Lung (tissue), 11 donors: ENCODE measurements at regions not wholly inside any gene's neighbourhood (a gene's known extent, or its start where the extent isn't known, plus 50 kb on each side); places are given as distances from the start of the nearest gene placed in this dataset.
A peak's percentile ranks its signal among the peaks of the same experiment; 100 is the strongest.

Experiments
- ATAC-seq: fragments of 200-7000 bp; cut with Tn5 transposase; one replicate; pipeline ENCODE4 v1.9.1; 2020; ENCODE audit warnings: moderate number of reproducible peaks; ENCODE audit not compliant: insufficient read depth, low FRiP score
- DNase-seq, 3 donors: peaks; one replicate each; pipeline ENCODE4 v3.0.0-alpha.2; 2013 to 2017
- H3K27ac ChIP-seq, 2 donors: one replicate each; pipeline ENCODE4 v1.5.1; 2013; ENCODE audit warnings: mild to moderate bottlenecking in 2 of 2, moderate library complexity in 2 of 2, control low read depth in 1 of 2, inconsistent platforms in 1 of 2, low read depth in 1 of 2, low read length in 1 of 2
- H3K27me3 ChIP-seq, 3 donors: one replicate each; pipeline ENCODE4 v1.5.1; 2013; ENCODE audit warnings: low read length in 2 of 3; ENCODE audit not compliant: control insufficient read depth in 3 of 3, insufficient read depth in 3 of 3
- H3K36me3 ChIP-seq, 4 donors: one replicate each; pipeline ENCODE4 v1.5.1; 2013; ENCODE audit warnings: low read length in 4 of 4, mild to moderate bottlenecking in 1 of 4, moderate library complexity in 1 of 4; ENCODE audit not compliant: control insufficient read depth in 4 of 4, insufficient read depth in 4 of 4
- H3K4me1 ChIP-seq, 5 donors: one replicate each; pipeline ENCODE4 v1.5.1; 2013; ENCODE audit warnings: low read length in 5 of 5, mild to moderate bottlenecking in 2 of 5, moderate library complexity in 1 of 5; ENCODE audit not compliant: control insufficient read depth in 5 of 5, insufficient read depth in 5 of 5
- H3K4me3 ChIP-seq: one replicate; pipeline ENCODE4 v1.5.1; 2013; ENCODE audit warnings: mild to moderate bottlenecking, control low read depth, moderate library complexity
- H3K9ac ChIP-seq, 2 donors: one replicate each; pipeline ENCODE4 v1.5.1; 2013; ENCODE audit warnings: low read length in 2 of 2, control low read depth in 1 of 2; ENCODE audit not compliant: insufficient read depth in 1 of 2
- H3K9me3 ChIP-seq, 4 donors: one replicate each; pipeline ENCODE4 v1.5.1; 2013; ENCODE audit warnings: low read length in 3 of 4, mild to moderate bottlenecking in 1 of 4, moderate library complexity in 1 of 4; ENCODE audit not compliant: control insufficient read depth in 4 of 4, insufficient read depth in 3 of 4
- CTCF ChIP-seq: IDR thresholded peaks from 2 replicates; pipeline ENCODE4 v1.5.1; 2012; ENCODE audit warnings: mild to moderate bottlenecking; ENCODE audit errors: control extremely low read depth, extremely low read depth
- WGBS, 2 donors: extraction: QIAGEN DNeasy Blood & Tissue Kit; methylation state at CpG; one replicate each; pipeline ENCODE4 v1.1.7; 2013; 5-methylcytosine and 5-hydroxymethylcytosine counted together
- donor health status: control.
- donor health status: control.
- donor health status: Bipolar disorder and iron deficiency.
- donor health status: healthy.
- donor health status: DM: yes; HTN: yes; CAD: no.

GRCh38 chr5:72599065-72599433 is 91.8 kb upstream of the ZNF366 start:
- peaks cover 0 to 18% (median 8%) of the 10 kb centered on the region in 5 donors for H3K4me1 ChIP-seq
- no peak overlapping the region for H3K27ac ChIP-seq
- ATAC-seq (no peak), DNase-seq (no peak)
- no peaks in the 10 kb centered on the region for H3K9me3 ChIP-seq
- no peak overlapping the region for H3K4me3 ChIP-seq
- 99% methylated on average over 2 of the region's 2 CpGs for WGBS, 2 donors
- TF ChIP-seq CTCF, result no peak
- no peak overlapping the region for H3K9ac ChIP-seq
- H3K36me3 ChIP-seq, result no peaks in the 10 kb centered on the region
- H3K27me3 ChIP-seq, result no peaks in the 10 kb centered on the region

- no peaks in the 10 kb centered on the region for H3K36me3 ChIP-seq
- peaks cover 0 to 18% (median 8%) of the 10 kb centered on the region in 5 donors for H3K4me1 ChIP-seq
- no peaks in the 10 kb centered on the region for H3K9me3 ChIP-seq
- no peak overlapping the region for H3K4me3 ChIP-seq
- DNase-seq, result no peak
- WGBS, 2 donors, result 30 to 58% methylated on average over 5 of the region's 5 CpGs
- no peak overlapping the region for H3K9ac ChIP-seq
- ATAC-seq, result no peak
- no peak overlapping the region for H3K27ac ChIP-seq
- TF ChIP-seq CTCF, result no peak
- H3K27me3 ChIP-seq, result no peaks in the 10 kb centered on the region
Observed at GRCh38 chr5:72598401-72599064, 91.3 kb upstream of the ZNF366 start.

- Histone ChIP-seq H3K4me3 (no peak overlapping the region), H3K27me3 (no peaks in the 10 kb centered on the region), H3K9me3 (no peaks in the 10 kb centered on the region), H3K27ac (peak overlapping the region in 1 of 2 donors; percentile 42), H3K4me1 (peaks cover 0 to 13% (median 8%) of the 10 kb centered on the region in 5 donors), H3K36me3 (no peaks in the 10 kb centered on the region), H3K9ac (no peak overlapping the region)
- ATAC-seq (peak; percentile 13), DNase-seq (peak; percentile 22 to 60 (median 58))
- TF ChIP-seq CTCF, result no peak
- WGBS, 2 donors, result 54 to 74% methylated on average over 5 of the region's 5 CpGs
Observed at GRCh38 chr5:72597456-72597948, 90.3 kb upstream of the ZNF366 start.

- Histone ChIP-seq H3K36me3 (no peaks in the 10 kb centered on the region), H3K9me3 (no peaks in the 10 kb centered on the region), H3K27ac (no peak overlapping the region), H3K4me3 (no peak overlapping the region), H3K9ac (no peak overlapping the region), H3K4me1 (peaks cover 0 to 12% (median 8%) of the 10 kb centered on the region in 5 donors), H3K27me3 (no peaks in the 10 kb centered on the region)
- no peak for TF ChIP-seq CTCF
- no peak for ATAC-seq
- WGBS, 2 donors, result 80 to 91% methylated on average over 3 of the region's 3 CpGs
- DNase-seq, result no peak
Observed at GRCh38 chr5:72596956-72597355, 89.7 kb upstream of the ZNF366 start.
